Upper lobe of right lung (tissue), 1 donor: ENCODE measurements at regions not wholly inside any gene's neighbourhood (a gene's known extent, or its start where the extent isn't known, plus 50 kb on each side); places are given as distances from the start of the nearest gene placed in this dataset.

ENCODE experiments used
- ATAC-seq: fragments of 200-7000 bp; cut with Tn5 transposase; one replicate; pipeline ENCODE4 v1.9.1; 2020; ENCODE audit warnings: mild to moderate bottlenecking, moderate library complexity
- DNase-seq: peaks from one replicate; pipeline ENCODE4 v3.0.0-alpha.2; 2020
- H3K27ac ChIP-seq: fragments of 200-600 bp; one replicate; pipeline ENCODE4 v1.8.0; 2022
- H3K27me3 ChIP-seq: fragments of 200-600 bp; one replicate; pipeline ENCODE4 v1.8.0; 2022; ENCODE audit warnings: mild to moderate bottlenecking
- H3K36me3 ChIP-seq: fragments of 200-600 bp; one replicate; pipeline ENCODE4 v1.8.0; 2022
- H3K4me1 ChIP-seq: fragments of 200-600 bp; one replicate; pipeline ENCODE4 v1.8.0; 2022
- H3K4me3 ChIP-seq: fragments of 200-600 bp; one replicate; pipeline ENCODE4 v1.8.0; 2022; ENCODE audit warnings: mild to moderate bottlenecking
- H3K9me3 ChIP-seq: fragments of 200-600 bp; one replicate; pipeline ENCODE4 v1.8.0; 2022
- CTCF ChIP-seq: fragments of 200-600 bp; IDR thresholded peaks from one replicate; pipeline ENCODE4 v1.8.0; 2022; ENCODE audit warnings: antibody characterized with exemption
- intact Hi-C: fragments of 100-400 bp; cut with DNase I; formaldehyde crosslinking; loops from one replicate; pipeline ENCODE4 v1.11.0; 2022
- donor health status: DM: no; HTN: yes; CAD: no; lungs with severe emphysema.

- intact Hi-C loops: no loop called here
Observed at GRCh38 chr9:87229108-87229507, 268.6 kb upstream of the DAPK1 start.

GRCh38 chr9:87233431-87233830 lies 264.2 kb upstream of the DAPK1 start:
- DNase-seq (no peak), ATAC-seq (no peak)
- Histone ChIP-seq H3K36me3 (no peaks in the 10 kb centered on the region), H3K4me3 (no peak overlapping the region), H3K4me1 (no peaks in the 10 kb centered on the region), H3K27ac (no peak overlapping the region), H3K9me3 (no peaks in the 10 kb centered on the region), H3K27me3 (no peaks in the 10 kb centered on the region)
- intact Hi-C loops: no loop called here
- TF ChIP-seq CTCF: no peak

More at GRCh38 chr9:87229108-87229507, 268.6 kb upstream of the DAPK1 start:
- H3K27me3 ChIP-seq: no peaks in the 10 kb centered on the region
- no peak for ATAC-seq
- no peaks in the 10 kb centered on the region for H3K9me3 ChIP-seq
- no peak for DNase-seq
- no peak for TF ChIP-seq CTCF
- no peaks in the 10 kb centered on the region for H3K36me3 ChIP-seq
- no peak overlapping the region for H3K4me3 ChIP-seq
- no peaks in the 10 kb centered on the region for H3K4me1 ChIP-seq
- H3K27ac ChIP-seq: no peak overlapping the region

- DNase-seq: no peak
- ATAC-seq: no peak
- intact Hi-C loops: no loop called here
Observed at GRCh38 chr9:87233899-87234455, 263.7 kb upstream of the DAPK1 start.

GRCh38 chr9:87234854-87235253 lies 262.8 kb upstream of the DAPK1 start:
- Histone ChIP-seq H3K27ac (no peak overlapping the region), H3K4me1 (no peaks in the 10 kb centered on the region), H3K27me3 (no peaks in the 10 kb centered on the region), H3K36me3 (no peaks in the 10 kb centered on the region), H3K4me3 (no peak overlapping the region), H3K9me3 (no peaks in the 10 kb centered on the region)
- intact Hi-C loops: no loop called here
- no peak for ATAC-seq
- DNase-seq: no peak
- TF ChIP-seq CTCF: no peak

More at GRCh38 chr9:87233899-87234455, 263.7 kb upstream of the DAPK1 start:
- H3K36me3 ChIP-seq: no peaks in the 10 kb centered on the region
- no peak for TF ChIP-seq CTCF
- H3K4me1 ChIP-seq: no peaks in the 10 kb centered on the region
- H3K27ac ChIP-seq: no peak overlapping the region
- no peaks in the 10 kb centered on the region for H3K27me3 ChIP-seq
- H3K4me3 ChIP-seq: no peak overlapping the region
- H3K9me3 ChIP-seq: no peaks in the 10 kb centered on the region

- Histone ChIP-seq H3K36me3 (no peaks in the 10 kb centered on the region), H3K4me1 (no peaks in the 10 kb centered on the region), H3K27ac (no peak overlapping the region), H3K9me3 (no peaks in the 10 kb centered on the region), H3K27me3 (no peaks in the 10 kb centered on the region), H3K4me3 (no peak overlapping the region)
- intact Hi-C loops: no loop called here
- no peak for TF ChIP-seq CTCF
- DNase-seq: no peak
- ATAC-seq: no peak
Observed at GRCh38 chr9:87236546-87236945, 261.1 kb upstream of the DAPK1 start.

GRCh38 chr9:87237336-87237735 lies 260.3 kb upstream of the DAPK1 start:
- TF ChIP-seq CTCF: no peak
- Histone ChIP-seq H3K4me1 (no peaks in the 10 kb centered on the region), H3K9me3 (no peaks in the 10 kb centered on the region), H3K4me3 (no peak overlapping the region), H3K36me3 (no peaks in the 10 kb centered on the region), H3K27me3 (no peaks in the 10 kb centered on the region), H3K27ac (no peak overlapping the region)
- ATAC-seq: no peak
- intact Hi-C loops: no loop called here
- no peak for DNase-seq
